ENCODE measurements at regions not wholly inside any gene's neighbourhood (a gene's known extent, or its start where the extent isn't known, plus 50 kb on each side); places are given as distances from the start of the nearest gene placed in this dataset.

- no peak overlapping the region for H3K27ac ChIP-seq
- no peak overlapping the region for H3K4me2 ChIP-seq
- H4K20me1 ChIP-seq (ENCODE audit: insufficient read depth) = no peaks in the 10 kb centered on the region
- H3K4me3 ChIP-seq (IDR thresholded peaks at IDR 0.05; ENCODE audit: insufficient read depth, low read depth, low read length) = no peak overlapping the region
- no peaks in the 10 kb centered on the region for H3K4me1 ChIP-seq (ENCODE audit: low read depth, poor library complexity, severe bottlenecking)
- no peaks in the 10 kb centered on the region for H3K36me3 ChIP-seq (ENCODE audit: insufficient read depth)
- TF ChIP-seq CTCF (conservative IDR thresholded peaks at IDR 0.05; ENCODE audit: low read depth, low read length) = no peak
- H3K79me2 ChIP-seq (ENCODE audit: insufficient read depth, low read depth) = no peaks in the 10 kb centered on the region
- H2AFZ ChIP-seq (ENCODE audit: low read depth) = no peak overlapping the region
- no peaks in the 10 kb centered on the region for H3K27me3 ChIP-seq (ENCODE audit: insufficient read depth, low read depth)
- H3K9ac ChIP-seq = no peak overlapping the region
Measured at GRCh38 chr13:80214050-80214449, 126.9 kb downstream of the SPRY2 start.

DNA sequence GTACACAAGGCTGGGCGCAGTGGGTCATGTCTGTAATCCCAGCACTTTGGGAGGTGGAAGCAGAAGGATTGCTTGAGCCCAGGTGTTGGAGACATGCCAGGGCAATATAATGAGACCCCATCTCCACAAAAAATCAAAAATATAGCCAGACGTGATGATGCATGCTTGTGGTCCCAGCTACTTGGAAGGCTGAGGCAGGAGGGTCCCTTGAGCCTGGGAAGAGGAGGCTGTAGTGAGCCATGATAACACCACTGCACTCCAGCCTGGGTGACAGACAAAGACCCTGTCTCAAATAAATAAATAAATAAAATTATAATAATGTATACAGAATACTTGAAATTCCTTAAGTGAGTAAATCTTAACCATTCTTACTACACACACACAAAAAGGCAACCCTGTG is 127.7 kb downstream of the SPRY2 start:
- no peak overlapping the region for H3K9ac ChIP-seq
- no peak overlapping the region for H3K27ac ChIP-seq
- no peak overlapping the region for H2AFZ ChIP-seq (ENCODE audit: low read depth)
- no peaks in the 10 kb centered on the region for H3K36me3 ChIP-seq (ENCODE audit: insufficient read depth)
- H3K4me3 ChIP-seq (IDR thresholded peaks at IDR 0.05; ENCODE audit: insufficient read depth, low read depth, low read length) = no peak overlapping the region
- TF ChIP-seq CTCF (conservative IDR thresholded peaks at IDR 0.05; ENCODE audit: low read depth, low read length) = no peak
- no peak overlapping the region for H3K4me2 ChIP-seq
- no peaks in the 10 kb centered on the region for H3K4me1 ChIP-seq (ENCODE audit: low read depth, poor library complexity, severe bottlenecking)
- no peaks in the 10 kb centered on the region for H4K20me1 ChIP-seq (ENCODE audit: insufficient read depth)
- H3K79me2 ChIP-seq (ENCODE audit: insufficient read depth, low read depth) = no peaks in the 10 kb centered on the region
- no peaks in the 10 kb centered on the region for H3K27me3 ChIP-seq (ENCODE audit: insufficient read depth, low read depth)

- Histone ChIP-seq H4K20me1 (ENCODE audit: insufficient read depth) (no peaks in the 10 kb centered on the region), H3K79me2 (ENCODE audit: insufficient read depth, low read depth) (no peaks in the 10 kb centered on the region), H3K4me3 (IDR thresholded peaks at IDR 0.05; ENCODE audit: insufficient read depth, low read depth, low read length) (no peak overlapping the region), H3K4me1 (ENCODE audit: low read depth, poor library complexity, severe bottlenecking) (no peaks in the 10 kb centered on the region), H3K9ac (no peak overlapping the region), H3K27ac (no peak overlapping the region), H3K27me3 (ENCODE audit: insufficient read depth, low read depth) (no peaks in the 10 kb centered on the region), H2AFZ (ENCODE audit: low read depth) (no peak overlapping the region), H3K4me2 (no peak overlapping the region), H3K36me3 (ENCODE audit: insufficient read depth) (no peaks in the 10 kb centered on the region)
- no peak for TF ChIP-seq CTCF (conservative IDR thresholded peaks at IDR 0.05; ENCODE audit: low read depth, low read length)
Measured at GRCh38 chr13:80211566-80211965, 129.4 kb downstream of the SPRY2 start.

GRCh38 chr13:80204642-80205041 is 136.3 kb downstream of the SPRY2 start:
- no peak for TF ChIP-seq CTCF (conservative IDR thresholded peaks at IDR 0.05; ENCODE audit: low read depth, low read length)
- Histone ChIP-seq H3K79me2 (ENCODE audit: insufficient read depth, low read depth) (no peaks in the 10 kb centered on the region), H3K27ac (no peak overlapping the region), H3K27me3 (ENCODE audit: insufficient read depth, low read depth) (no peaks in the 10 kb centered on the region), H3K9ac (no peak overlapping the region), H3K4me3 (IDR thresholded peaks at IDR 0.05; ENCODE audit: insufficient read depth, low read depth, low read length) (no peak overlapping the region), H3K4me2 (no peak overlapping the region), H4K20me1 (ENCODE audit: insufficient read depth) (no peaks in the 10 kb centered on the region), H2AFZ (ENCODE audit: low read depth) (no peak overlapping the region), H3K4me1 (ENCODE audit: low read depth, poor library complexity, severe bottlenecking) (no peaks in the 10 kb centered on the region), H3K36me3 (ENCODE audit: insufficient read depth) (no peaks in the 10 kb centered on the region)

DNA sequence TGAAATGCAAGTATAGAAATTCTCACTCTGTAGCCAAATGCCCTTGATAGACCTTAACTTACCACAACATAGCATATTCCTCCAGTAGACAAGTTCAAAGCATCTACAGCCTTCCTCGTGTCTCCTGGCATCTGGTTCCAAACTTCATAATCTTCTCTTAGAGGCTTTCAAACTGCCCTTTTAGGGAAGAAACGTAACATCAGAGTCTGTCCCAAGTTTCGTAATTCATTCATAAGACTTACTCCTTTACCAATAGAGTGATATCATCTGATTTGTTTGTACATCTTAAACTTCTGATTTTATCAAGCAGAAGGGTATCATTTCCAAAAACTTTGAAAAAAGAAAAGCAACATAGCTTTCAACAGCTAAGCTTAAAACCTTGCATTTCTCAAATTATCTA is 137.4 kb downstream of the SPRY2 start:
- no peak overlapping the region for H3K27ac ChIP-seq
- TF ChIP-seq CTCF (conservative IDR thresholded peaks at IDR 0.05; ENCODE audit: low read depth, low read length) = no peak
- no peak overlapping the region for H3K4me2 ChIP-seq
- H3K36me3 ChIP-seq (ENCODE audit: insufficient read depth) = no peaks in the 10 kb centered on the region
- H3K9ac ChIP-seq = no peak overlapping the region
- H3K4me1 ChIP-seq (ENCODE audit: low read depth, poor library complexity, severe bottlenecking) = no peaks in the 10 kb centered on the region
- H4K20me1 ChIP-seq (ENCODE audit: insufficient read depth) = no peaks in the 10 kb centered on the region
- H3K79me2 ChIP-seq (ENCODE audit: insufficient read depth, low read depth) = no peaks in the 10 kb centered on the region
- H2AFZ ChIP-seq (ENCODE audit: low read depth) = no peak overlapping the region
- H3K4me3 ChIP-seq (IDR thresholded peaks at IDR 0.05; ENCODE audit: insufficient read depth, low read depth, low read length) = no peak overlapping the region
- no peaks in the 10 kb centered on the region for H3K27me3 ChIP-seq (ENCODE audit: insufficient read depth, low read depth)
